ENCODE measurements at regions not wholly inside any gene's neighbourhood (a gene's known extent, or its start where the extent isn't known, plus 50 kb on each side); places are given as distances from the start of the nearest gene placed in this dataset.
"Not testable (repeated sequence)": the region's sequence is repeated elsewhere in the genome, so short reads cannot be mapped to it uniquely, and the experiment has no call there.

DNA sequence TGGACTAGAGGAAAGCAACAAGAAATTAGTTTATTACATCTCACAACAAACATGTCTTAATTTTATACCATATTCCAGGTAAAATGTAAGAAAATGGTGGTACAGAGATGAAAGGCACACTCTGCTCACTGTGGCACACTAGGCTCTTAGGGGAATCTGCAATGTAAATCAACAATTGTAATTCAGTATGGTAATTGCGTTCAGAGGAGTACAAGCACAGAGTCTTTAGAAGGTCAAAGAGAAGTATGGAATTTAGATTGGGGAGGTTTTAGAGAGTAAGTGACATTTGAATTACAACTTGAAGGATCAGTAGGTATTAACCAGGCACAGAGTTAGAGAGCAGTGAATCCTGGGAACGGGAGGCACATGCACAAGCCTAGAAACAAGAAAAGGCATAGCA, 694.0 kb upstream of the USP15 start:
- peaks cover 24% of the 10 kb centered on the region for H3K4me1 ChIP-seq (ENCODE audit: insufficient read depth, low read length)
- no peak overlapping the region for H3K9ac ChIP-seq (ENCODE audit: low read depth, low read length)

DNA sequence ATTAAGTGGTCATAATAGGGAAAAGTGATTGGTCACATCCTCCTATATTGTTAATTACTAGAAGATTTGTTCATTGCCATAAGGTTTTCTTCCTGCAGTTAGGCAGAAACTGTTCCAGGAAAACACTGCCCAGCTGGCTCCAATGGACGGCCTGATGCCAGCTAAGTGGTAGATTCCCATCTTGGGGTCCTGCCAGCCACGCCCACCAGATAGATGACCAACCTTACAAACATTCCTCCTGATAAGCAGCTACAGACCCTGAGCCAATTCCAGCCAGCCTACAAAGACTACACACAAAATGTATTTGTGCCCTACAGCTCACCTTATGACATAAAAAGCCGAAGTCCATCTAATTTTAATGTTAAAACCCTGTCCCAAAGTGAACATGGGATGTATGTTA, 685.9 kb upstream of the USP15 start:
- Histone ChIP-seq H3K9ac (ENCODE audit: low read depth, low read length) (no peak overlapping the region), H3K9me3 (ENCODE audit: control insufficient read depth, insufficient read depth, low read length) (no peaks in the 10 kb centered on the region)

More for the DNA sequence above, 694.0 kb upstream of the USP15 start:
- no peaks in the 10 kb centered on the region for H3K9me3 ChIP-seq (ENCODE audit: control insufficient read depth, insufficient read depth, low read length)
- H3K36me3 ChIP-seq (ENCODE audit: insufficient read depth, low read length) = no peaks in the 10 kb centered on the region

DNA sequence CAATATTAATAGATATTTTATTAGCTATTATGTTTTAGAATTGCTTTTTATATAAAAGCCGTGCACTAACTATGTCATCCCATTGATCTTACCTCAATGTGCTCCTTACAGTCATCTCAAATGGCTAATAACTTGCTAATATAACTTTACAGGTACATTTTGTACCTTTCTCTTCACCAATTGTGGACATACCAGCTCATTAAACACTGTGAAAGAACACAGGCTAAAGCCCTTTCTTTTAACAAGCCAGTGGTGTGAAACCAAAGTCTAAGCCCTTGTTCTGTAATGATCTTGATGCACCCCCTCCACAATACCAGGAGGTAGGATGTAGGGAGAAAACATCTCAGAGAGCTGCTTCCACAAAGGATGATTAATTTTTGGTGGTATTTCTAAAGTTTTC, 675.3 kb upstream of the USP15 start:
- Histone ChIP-seq H3K9me3 (ENCODE audit: control insufficient read depth, insufficient read depth, low read length) (0 out of 2 replicates have a peak, but pooled peaks cover 3% of the 10 kb centered on the region), H3K9ac (ENCODE audit: low read depth, low read length) (no peak overlapping the region), H3K4me1 (ENCODE audit: insufficient read depth, low read length) (no peaks in the 10 kb centered on the region), H3K36me3 (ENCODE audit: insufficient read depth, low read length) (no peaks in the 10 kb centered on the region; the same call in 1 of the 2 replicates)

More for the DNA sequence above, 685.9 kb upstream of the USP15 start:
- Histone ChIP-seq H3K4me1 (ENCODE audit: insufficient read depth, low read length) (no peaks in the 10 kb centered on the region), H3K36me3 (ENCODE audit: insufficient read depth, low read length) (no peaks in the 10 kb centered on the region)

DNA sequence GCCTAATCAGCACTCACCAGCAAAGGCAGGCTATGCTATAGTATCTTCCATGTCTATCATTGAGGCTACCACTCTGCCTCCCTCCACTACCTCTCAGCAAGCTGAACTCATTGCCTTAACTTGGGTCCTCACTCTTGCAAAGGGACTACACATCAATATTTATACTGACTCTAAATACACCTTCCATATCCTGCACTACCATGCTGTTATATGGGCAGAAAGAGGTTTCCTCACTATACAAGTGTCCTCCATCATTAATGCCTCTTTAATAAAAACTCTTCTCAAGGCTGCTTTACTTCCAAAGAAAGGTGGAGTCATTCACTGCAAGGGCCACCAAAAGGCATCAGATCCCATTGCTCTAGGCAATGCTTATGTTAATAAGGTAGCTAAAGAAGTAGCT, 669.3 kb upstream of the USP15 start:
- not testable (repeated sequence) for H3K9me3 ChIP-seq (ENCODE audit: control insufficient read depth, insufficient read depth, low read length); H3K36me3 ChIP-seq (ENCODE audit: insufficient read depth, low read length); H3K4me1 ChIP-seq (ENCODE audit: insufficient read depth, low read length)

DNA sequence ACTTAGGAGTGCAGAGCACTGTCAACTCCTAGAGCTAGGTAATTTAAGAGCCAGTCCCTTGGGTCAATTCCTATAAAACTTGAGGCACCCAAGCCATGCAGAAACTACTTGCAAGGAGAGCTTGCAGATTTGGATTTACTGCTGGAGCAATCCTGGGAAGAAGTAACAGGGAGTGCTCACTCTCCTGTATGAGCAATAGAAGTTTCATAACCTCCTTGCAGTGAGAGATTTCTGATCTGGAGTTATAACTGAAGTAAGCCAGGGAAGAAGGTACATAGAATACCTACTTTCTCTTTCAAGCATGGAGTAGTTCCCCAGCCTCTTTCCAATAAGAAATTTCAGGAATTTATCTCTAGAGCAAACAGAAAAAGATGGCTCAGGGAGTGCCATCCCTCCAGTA, 650.1 kb upstream of the USP15 start:
- Histone ChIP-seq H3K4me1 (ENCODE audit: insufficient read depth, low read length) (no peaks in the 10 kb centered on the region), H3K9ac (ENCODE audit: low read depth, low read length) (no peak overlapping the region), H3K9me3 (ENCODE audit: control insufficient read depth, insufficient read depth, low read length) (no peaks in the 10 kb centered on the region), H3K36me3 (ENCODE audit: insufficient read depth, low read length) (no peaks in the 10 kb centered on the region)

More for the DNA sequence above, 669.3 kb upstream of the USP15 start:
- H3K9ac ChIP-seq (ENCODE audit: low read depth, low read length) = not testable (repeated sequence)

DNA sequence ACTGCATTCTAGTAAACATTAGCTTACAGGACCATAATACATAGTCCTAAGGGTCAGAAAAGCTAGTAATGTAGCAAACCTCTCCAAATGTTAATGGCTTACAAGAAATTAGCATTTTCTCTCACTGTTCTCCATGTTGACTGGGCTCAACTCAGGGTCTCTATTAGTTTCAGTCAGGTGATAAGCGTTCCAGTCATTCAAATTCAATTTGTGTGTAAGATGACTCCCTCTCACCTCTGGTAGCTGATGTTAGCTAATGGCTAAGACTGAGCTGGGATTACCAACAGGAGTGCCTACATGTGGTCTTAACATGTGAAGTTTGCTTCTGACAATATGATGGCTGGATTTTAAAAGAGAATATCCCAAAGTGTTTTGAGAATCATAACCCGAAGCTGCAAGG, 630.5 kb upstream of the USP15 start:
- Histone ChIP-seq H3K4me1 (ENCODE audit: insufficient read depth, low read length) (peaks cover 5% of the 10 kb centered on the region; the same call in 1 of the 2 replicates), H3K36me3 (ENCODE audit: insufficient read depth, low read length) (no peaks in the 10 kb centered on the region), H3K9me3 (ENCODE audit: control insufficient read depth, insufficient read depth, low read length) (no peaks in the 10 kb centered on the region; the same call in 1 of the 2 replicates), H3K9ac (ENCODE audit: low read depth, low read length) (no peak overlapping the region)

DNA sequence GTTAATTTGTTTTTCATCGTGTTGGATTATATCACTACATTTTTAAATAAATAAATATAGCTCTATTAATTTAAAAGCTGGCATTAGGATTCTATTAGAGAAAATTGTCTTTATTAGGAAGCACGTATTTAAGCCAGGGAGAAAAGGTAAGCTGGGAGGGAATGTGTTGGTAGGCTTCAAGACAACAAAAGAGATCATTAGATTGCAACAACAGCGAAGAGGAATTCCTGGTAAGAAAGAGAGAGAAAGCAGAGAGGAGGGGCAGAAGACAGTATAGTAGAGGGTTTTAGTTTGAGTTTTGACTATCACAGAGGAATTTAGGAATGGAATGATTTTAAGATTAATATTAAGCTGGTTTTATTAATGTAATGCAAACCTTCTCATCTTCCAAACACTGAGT, 613.6 kb upstream of the USP15 start:
- Histone ChIP-seq H3K9ac (ENCODE audit: low read depth, low read length) (no peak overlapping the region), H3K4me1 (ENCODE audit: insufficient read depth, low read length) (peaks cover 5% of the 10 kb centered on the region; the same call in 1 of the 2 replicates), H3K9me3 (ENCODE audit: control insufficient read depth, insufficient read depth, low read length) (no peaks in the 10 kb centered on the region), H3K36me3 (ENCODE audit: insufficient read depth, low read length) (no peaks in the 10 kb centered on the region)

DNA sequence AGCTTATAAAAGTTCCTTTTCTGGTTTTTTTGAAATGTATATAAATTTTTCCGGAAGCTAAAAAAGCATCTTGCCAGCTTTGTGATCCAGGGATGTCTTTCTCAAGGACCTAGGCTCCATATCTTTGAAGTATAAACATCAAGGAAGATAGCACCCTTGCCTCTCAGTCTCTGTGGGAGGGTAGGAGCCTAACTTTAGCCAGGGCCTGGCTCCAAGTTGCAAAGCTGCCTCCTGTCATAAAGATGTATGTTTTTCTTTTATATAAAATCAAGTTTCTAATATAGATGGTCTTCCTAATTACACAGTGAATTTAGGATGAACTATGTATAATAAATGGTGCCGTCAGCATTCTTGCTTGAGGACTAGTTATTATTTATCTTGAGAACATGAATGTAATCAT, 612.6 kb upstream of the USP15 start:
- no peaks in the 10 kb centered on the region for H3K9me3 ChIP-seq (ENCODE audit: control insufficient read depth, insufficient read depth, low read length)
- no peak overlapping the region for H3K9ac ChIP-seq (ENCODE audit: low read depth, low read length)
- peaks cover 5% of the 10 kb centered on the region; the same call in 1 of the 2 replicates for H3K4me1 ChIP-seq (ENCODE audit: insufficient read depth, low read length)
- no peaks in the 10 kb centered on the region for H3K36me3 ChIP-seq (ENCODE audit: insufficient read depth, low read length)

DNA sequence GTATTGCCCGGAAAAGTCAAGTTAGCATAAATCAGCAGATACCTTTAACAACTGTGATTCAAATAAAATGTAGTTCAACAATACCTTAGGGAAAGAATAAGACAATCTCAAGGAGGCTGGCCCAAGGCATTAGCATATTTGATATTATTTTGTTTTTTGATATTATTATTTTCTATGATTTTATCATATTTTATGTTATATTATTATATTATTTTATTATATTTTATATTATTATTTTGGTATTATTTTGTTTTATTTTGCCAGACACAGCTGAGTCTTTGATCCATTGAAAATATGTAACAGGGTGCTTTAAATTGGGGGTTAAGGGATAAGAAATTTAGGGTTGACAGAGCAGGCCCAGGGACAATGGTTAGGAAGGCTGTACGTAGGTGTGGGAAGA, 607.9 kb upstream of the USP15 start:
- no peaks in the 10 kb centered on the region for H3K9me3 ChIP-seq (ENCODE audit: control insufficient read depth, insufficient read depth, low read length)
- no peaks in the 10 kb centered on the region for H3K36me3 ChIP-seq (ENCODE audit: insufficient read depth, low read length)
- H3K9ac ChIP-seq (ENCODE audit: low read depth, low read length) = no peak overlapping the region
- H3K4me1 ChIP-seq (ENCODE audit: insufficient read depth, low read length) = peaks cover 16% of the 10 kb centered on the region

DNA sequence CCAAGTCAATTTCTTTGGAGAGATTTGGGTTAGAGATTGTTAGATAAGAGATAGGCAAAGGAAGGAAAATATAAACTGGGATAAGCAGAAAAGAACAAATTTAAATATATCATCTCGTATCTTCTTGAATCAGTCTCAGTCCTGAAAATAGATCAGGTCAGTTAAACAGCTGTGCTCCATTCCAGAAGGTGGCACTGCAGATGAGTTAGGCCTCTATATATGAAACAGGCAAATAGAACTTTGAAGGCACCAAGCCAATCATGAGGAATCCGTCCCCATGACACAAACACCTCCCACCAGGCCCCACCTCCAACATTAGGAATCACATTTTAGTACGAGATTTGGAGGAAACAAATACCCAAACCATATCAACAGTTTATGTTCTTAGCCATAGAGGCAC, 605.5 kb upstream of the USP15 start:
- Histone ChIP-seq H3K9me3 (ENCODE audit: control insufficient read depth, insufficient read depth, low read length) (no peaks in the 10 kb centered on the region), H3K4me1 (ENCODE audit: insufficient read depth, low read length) (peaks cover 16% of the 10 kb centered on the region), H3K36me3 (ENCODE audit: insufficient read depth, low read length) (no peaks in the 10 kb centered on the region), H3K9ac (ENCODE audit: low read depth, low read length) (no peak overlapping the region)

DNA sequence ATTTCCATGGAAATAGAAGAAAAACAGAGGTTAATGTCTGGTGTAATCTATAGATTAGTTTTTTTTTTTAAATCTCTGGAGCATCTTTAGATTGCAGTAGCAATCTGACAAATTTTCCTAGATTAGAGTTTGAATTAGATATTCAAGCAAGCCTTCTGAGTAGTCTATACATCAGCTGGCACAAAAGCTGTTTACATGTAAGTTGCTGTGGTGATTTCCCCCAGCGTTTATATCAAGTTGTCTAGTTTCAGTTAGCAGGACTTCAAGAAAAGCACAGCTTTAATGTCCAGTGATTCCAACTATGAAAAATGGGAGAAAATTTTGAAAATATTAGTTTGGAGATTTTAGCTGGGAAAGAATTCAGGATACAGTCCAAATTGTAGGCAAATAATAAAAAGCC, 605.0 kb upstream of the USP15 start:
- no peaks in the 10 kb centered on the region for H3K36me3 ChIP-seq (ENCODE audit: insufficient read depth, low read length)

DNA sequence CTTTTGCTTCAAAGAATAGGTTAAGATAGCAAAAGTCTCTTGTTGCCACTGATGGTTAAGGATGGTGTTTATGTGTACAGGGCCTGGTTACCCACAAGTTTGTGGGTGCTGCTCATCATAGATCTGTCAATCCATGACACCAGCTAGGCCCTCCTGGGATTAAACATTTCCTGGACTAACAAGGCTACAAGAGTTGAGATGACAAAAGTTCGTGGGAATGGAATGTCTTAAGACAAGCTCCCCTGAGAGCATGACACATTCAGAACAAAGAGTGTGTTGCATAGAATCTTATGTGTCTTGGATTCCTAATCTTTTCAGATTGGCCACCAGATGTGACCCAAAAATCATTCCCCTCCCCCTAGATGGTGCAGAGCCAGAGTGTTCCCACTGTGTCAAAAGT, 592.5 kb upstream of the USP15 start:
- no peaks in the 10 kb centered on the region for H3K36me3 ChIP-seq (ENCODE audit: insufficient read depth, low read length)
- H3K9ac ChIP-seq (ENCODE audit: low read depth, low read length) = no peak overlapping the region
- H3K9me3 ChIP-seq (ENCODE audit: control insufficient read depth, insufficient read depth, low read length) = peaks cover 11% of the 10 kb centered on the region; the same call in 1 of the 2 replicates
- no peaks in the 10 kb centered on the region for H3K4me1 ChIP-seq (ENCODE audit: insufficient read depth, low read length)

More for the DNA sequence above, 605.0 kb upstream of the USP15 start:
- Histone ChIP-seq H3K9me3 (ENCODE audit: control insufficient read depth, insufficient read depth, low read length) (no peaks in the 10 kb centered on the region), H3K9ac (ENCODE audit: low read depth, low read length) (no peak overlapping the region), H3K4me1 (ENCODE audit: insufficient read depth, low read length) (peaks cover 16% of the 10 kb centered on the region)

DNA sequence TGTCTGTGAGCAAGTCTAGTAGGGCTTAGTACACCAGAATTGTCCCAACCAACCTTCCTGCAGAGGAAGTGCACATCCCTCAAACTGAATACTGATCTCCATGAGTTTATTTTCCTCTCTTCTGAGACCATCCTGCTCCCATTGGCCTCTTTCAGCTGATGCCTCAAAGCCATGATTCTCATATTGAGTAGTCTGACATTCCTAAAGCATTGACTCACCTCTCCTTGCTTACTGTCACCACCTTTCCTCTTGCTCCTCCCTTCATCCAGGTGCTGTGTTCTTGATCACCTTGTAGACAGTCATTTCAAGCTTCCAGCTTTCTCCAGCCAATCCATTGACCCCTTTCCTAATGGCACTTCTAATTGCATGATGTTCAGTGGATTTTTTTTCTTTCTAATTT, 583.7 kb upstream of the USP15 start:
- 0 out of 2 replicates have a peak, but pooled peaks cover 2% of the 10 kb centered on the region for H3K9me3 ChIP-seq (ENCODE audit: control insufficient read depth, insufficient read depth, low read length)
- no peaks in the 10 kb centered on the region for H3K36me3 ChIP-seq (ENCODE audit: insufficient read depth, low read length)
- no peak overlapping the region for H3K9ac ChIP-seq (ENCODE audit: low read depth, low read length)
- no peaks in the 10 kb centered on the region for H3K4me1 ChIP-seq (ENCODE audit: insufficient read depth, low read length)

DNA sequence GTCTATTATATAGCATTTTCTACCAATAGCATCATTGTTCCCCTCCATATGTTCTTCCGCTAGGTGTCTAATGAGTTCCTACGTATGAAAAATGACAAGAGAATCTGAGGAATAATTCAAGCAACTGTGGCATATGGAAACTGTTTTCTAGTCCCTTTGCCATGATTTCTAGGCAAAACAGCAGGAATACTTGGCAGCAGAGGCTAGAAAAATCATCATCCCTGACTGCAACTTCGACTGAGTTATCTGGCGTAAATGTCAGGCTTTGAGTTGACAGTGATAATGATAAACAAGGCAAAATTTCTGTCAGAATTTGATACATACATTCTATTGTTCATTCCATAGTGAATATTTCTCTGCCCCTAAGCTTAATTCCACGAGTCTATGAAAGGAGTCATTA, 572.8 kb upstream of the USP15 start:
- Histone ChIP-seq H3K9me3 (ENCODE audit: control insufficient read depth, insufficient read depth, low read length) (no peaks in the 10 kb centered on the region; the same call in 1 of the 2 replicates), H3K36me3 (ENCODE audit: insufficient read depth, low read length) (no peaks in the 10 kb centered on the region), H3K9ac (ENCODE audit: low read depth, low read length) (no peak overlapping the region), H3K4me1 (ENCODE audit: insufficient read depth, low read length) (no peaks in the 10 kb centered on the region)

DNA sequence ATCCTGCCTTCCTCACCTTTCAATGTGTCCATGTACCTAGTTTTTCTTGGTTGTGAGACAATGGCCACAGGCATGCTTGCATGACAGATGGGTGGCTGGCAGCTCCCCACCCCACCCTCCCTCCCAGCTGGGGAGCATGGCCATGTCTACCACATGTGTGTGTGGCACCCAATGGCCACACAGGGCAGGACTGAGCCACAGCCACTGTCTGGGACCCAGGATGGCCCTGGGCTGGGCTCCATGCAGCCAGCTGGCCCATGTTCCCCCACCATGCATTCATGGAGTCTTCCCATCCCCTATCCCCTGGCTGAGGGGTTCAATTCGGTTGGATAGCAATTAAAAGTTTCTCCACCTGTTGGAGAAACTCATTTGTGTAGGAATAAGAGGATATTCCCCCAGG, 566.0 kb upstream of the USP15 start:
- Histone ChIP-seq H3K4me1 (ENCODE audit: insufficient read depth, low read length) (no peaks in the 10 kb centered on the region), H3K9me3 (ENCODE audit: control insufficient read depth, insufficient read depth, low read length) (peaks cover 19% of the 10 kb centered on the region; the same call in 1 of the 2 replicates), H3K36me3 (ENCODE audit: insufficient read depth, low read length) (no peaks in the 10 kb centered on the region), H3K9ac (ENCODE audit: low read depth, low read length) (no peak overlapping the region)

DNA sequence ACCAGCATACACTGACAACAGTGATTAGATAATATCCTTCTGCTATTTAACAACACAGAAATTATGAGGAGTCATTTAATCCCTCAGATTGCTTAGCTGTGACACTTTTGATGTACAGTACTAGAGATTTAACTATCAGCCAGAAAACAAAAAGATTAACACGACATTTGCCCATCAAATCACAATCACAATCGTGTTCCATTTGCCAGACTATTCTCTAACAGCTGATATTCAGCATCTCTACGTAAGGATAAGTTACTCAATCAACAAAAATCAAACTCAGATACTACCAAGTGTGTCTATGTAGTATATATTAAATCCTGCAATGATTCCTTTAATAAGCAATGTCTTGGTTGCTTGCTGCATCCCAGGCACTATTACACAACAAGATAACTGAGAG, 558.7 kb upstream of the USP15 start:
- Histone ChIP-seq H3K4me1 (ENCODE audit: insufficient read depth, low read length) (peaks cover 3% of the 10 kb centered on the region; the same call in 1 of the 2 replicates), H3K9me3 (ENCODE audit: control insufficient read depth, insufficient read depth, low read length) (peaks cover 3% of the 10 kb centered on the region; the same call in 1 of the 2 replicates), H3K36me3 (ENCODE audit: insufficient read depth, low read length) (no peaks in the 10 kb centered on the region), H3K9ac (ENCODE audit: low read depth, low read length) (no peak overlapping the region)

Data from ES-I3 (cell line).